ENCODE measurements at regions not wholly inside any gene's neighbourhood (a gene's known extent, or its start where the extent isn't known, plus 50 kb on each side); places are given as distances from the start of the nearest gene placed in this dataset.

- H3K4me2 ChIP-seq (ENCODE audit: low read length): no peak overlapping the region
- H3K36me3 ChIP-seq (ENCODE audit: insufficient read depth, low read length): no peaks in the 10 kb centered on the region
- no peaks in the 10 kb centered on the region for H3K9me2 ChIP-seq (ENCODE audit: low read depth, low read length)
- H3K4me1 ChIP-seq (ENCODE audit: insufficient read depth, low read length, severe bottlenecking): no peaks in the 10 kb centered on the region
- no peaks in the 10 kb centered on the region for H3F3A ChIP-seq (ENCODE audit: insufficient read depth, low read length)
- no peaks in the 10 kb centered on the region for H4K20me1 ChIP-seq (ENCODE audit: insufficient read depth, low read length)
- no peaks in the 10 kb centered on the region for H3K79me2 ChIP-seq (ENCODE audit: insufficient read depth, low read length)
- H2AFZ ChIP-seq (ENCODE audit: low read length): no peak overlapping the region
- TF ChIP-seq EZH2 (IDR thresholded peaks at IDR 0.05; ENCODE audit: borderline replicate concordance, low read length): no peak
- TF ChIP-seq, protein P1, sequence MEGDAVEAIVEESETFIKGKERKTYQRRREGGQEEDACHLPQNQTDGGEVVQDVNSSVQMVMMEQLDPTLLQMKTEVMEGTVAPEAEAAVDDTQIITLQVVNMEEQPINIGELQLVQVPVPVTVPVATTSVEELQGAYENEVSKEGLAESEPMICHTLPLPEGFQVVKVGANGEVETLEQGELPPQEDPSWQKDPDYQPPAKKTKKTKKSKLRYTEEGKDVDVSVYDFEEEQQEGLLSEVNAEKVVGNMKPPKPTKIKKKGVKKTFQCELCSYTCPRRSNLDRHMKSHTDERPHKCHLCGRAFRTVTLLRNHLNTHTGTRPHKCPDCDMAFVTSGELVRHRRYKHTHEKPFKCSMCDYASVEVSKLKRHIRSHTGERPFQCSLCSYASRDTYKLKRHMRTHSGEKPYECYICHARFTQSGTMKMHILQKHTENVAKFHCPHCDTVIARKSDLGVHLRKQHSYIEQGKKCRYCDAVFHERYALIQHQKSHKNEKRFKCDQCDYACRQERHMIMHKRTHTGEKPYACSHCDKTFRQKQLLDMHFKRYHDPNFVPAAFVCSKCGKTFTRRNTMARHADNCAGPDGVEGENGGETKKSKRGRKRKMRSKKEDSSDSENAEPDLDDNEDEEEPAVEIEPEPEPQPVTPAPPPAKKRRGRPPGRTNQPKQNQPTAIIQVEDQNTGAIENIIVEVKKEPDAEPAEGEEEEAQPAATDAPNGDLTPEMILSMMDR (IDR thresholded peaks at IDR 0.05; ENCODE audit: low read length): no peak
- H3K9me3 ChIP-seq (ENCODE audit: low read length): no peaks in the 10 kb centered on the region
- H3K9ac ChIP-seq (ENCODE audit: low read length): no peak overlapping the region
- no peak overlapping the region for H3K27ac ChIP-seq (ENCODE audit: low read depth, low read length, poor library complexity, severe bottlenecking)
- no peaks in the 10 kb centered on the region for H3K27me3 ChIP-seq (ENCODE audit: insufficient read depth, low read length)
- no peak overlapping the region for H3K4me3 ChIP-seq (ENCODE audit: low read depth, low read length, poor library complexity, severe bottlenecking)
These were observed 91.3 kb upstream of the TNFAIP3 start for GRCh38 chr6:137775720-137776119.

DNA sequence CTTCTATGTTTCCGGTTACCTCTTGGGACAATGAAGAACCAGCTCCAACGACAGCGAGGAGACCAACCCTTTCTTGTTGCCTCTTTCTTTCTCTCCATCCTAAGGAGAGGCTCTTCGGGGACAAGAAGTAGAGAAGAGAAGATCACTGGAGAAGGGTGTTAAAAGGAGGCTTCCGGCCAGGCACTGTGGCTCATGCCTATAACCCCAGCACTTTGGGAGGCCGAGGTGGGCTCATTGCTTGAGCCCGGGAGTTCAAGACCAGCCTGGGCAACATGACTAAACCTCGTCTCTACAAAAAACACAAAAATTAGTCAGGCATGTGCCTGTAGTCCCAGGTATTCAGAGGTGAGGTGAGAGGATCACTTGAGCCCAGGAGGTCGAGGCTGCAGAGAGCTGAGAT lies 90.8 kb upstream of the TNFAIP3 start:
- TF ChIP-seq, protein P1 (IDR thresholded peaks at IDR 0.05; ENCODE audit: low read length): no peak
- TF ChIP-seq EZH2 (IDR thresholded peaks at IDR 0.05; ENCODE audit: borderline replicate concordance, low read length): no peak
- Histone ChIP-seq H3K27ac (ENCODE audit: low read depth, low read length, poor library complexity, severe bottlenecking) (no peak overlapping the region), H3K9me3 (ENCODE audit: low read length) (no peaks in the 10 kb centered on the region), H3K9ac (ENCODE audit: low read length) (no peak overlapping the region), H3K4me2 (ENCODE audit: low read length) (no peak overlapping the region), H3K4me1 (ENCODE audit: insufficient read depth, low read length, severe bottlenecking) (no peaks in the 10 kb centered on the region), H2AFZ (ENCODE audit: low read length) (no peak overlapping the region), H3F3A (ENCODE audit: insufficient read depth, low read length) (no peaks in the 10 kb centered on the region), H3K27me3 (ENCODE audit: insufficient read depth, low read length) (no peaks in the 10 kb centered on the region), H3K36me3 (ENCODE audit: insufficient read depth, low read length) (no peaks in the 10 kb centered on the region), H3K4me3 (ENCODE audit: low read depth, low read length, poor library complexity, severe bottlenecking) (no peak overlapping the region), H3K79me2 (ENCODE audit: insufficient read depth, low read length) (no peaks in the 10 kb centered on the region), H4K20me1 (ENCODE audit: insufficient read depth, low read length) (no peaks in the 10 kb centered on the region), H3K9me2 (ENCODE audit: low read depth, low read length) (no peaks in the 10 kb centered on the region)

DNA sequence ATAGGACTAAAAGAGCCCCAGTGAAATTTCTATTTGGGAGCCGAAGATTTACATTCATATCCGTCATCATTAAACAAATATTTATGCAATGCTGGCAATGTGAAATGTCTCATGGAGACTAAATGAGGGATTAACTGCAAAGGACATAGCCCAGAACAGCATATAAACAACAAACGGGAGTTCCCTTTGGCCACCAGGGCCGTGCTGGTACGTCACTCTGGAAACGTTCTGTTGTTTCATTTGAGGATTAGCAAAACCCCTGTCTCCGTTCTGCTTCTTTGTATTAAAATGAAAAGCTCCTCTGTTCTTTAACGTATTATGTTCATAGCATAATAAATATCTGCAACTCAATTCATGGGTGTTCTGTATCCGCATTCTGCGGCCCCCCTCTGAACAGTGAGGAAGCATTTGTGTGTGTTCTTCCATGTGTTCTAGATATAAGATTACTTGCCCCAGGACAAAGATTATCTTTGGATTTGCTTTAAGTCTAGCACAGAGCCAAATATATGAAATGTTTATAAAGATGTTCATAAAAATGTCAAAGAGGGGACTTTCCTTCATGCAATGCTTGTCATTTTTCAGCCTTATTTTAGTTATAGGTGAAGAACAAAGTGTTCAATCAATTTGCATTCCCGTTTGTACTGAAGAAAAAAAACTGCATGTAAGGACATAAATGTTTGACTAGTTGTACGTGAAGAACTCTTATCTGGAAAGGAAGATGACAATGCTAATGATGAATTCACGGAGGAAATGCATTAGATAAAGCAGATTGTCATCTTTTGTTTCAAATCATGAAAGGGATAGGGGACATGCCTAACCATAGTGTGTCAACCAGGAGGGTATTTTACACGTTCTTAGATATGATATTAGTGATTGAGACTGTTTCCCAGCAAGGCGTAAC lies 90.0 kb upstream of the TNFAIP3 start:
- no peaks in the 10 kb centered on the region for H4K20me1 ChIP-seq (ENCODE audit: insufficient read depth, low read length)
- no peak overlapping the region for H2AFZ ChIP-seq (ENCODE audit: low read length)
- H3K36me3 ChIP-seq (ENCODE audit: insufficient read depth, low read length): no peaks in the 10 kb centered on the region
- no peaks in the 10 kb centered on the region for H3K27me3 ChIP-seq (ENCODE audit: insufficient read depth, low read length)
- H3K9me3 ChIP-seq (ENCODE audit: low read length): no peaks in the 10 kb centered on the region
- H3K4me2 ChIP-seq (ENCODE audit: low read length): no peak overlapping the region
- H3K27ac ChIP-seq (ENCODE audit: low read depth, low read length, poor library complexity, severe bottlenecking): no peak overlapping the region
- H3K4me3 ChIP-seq (ENCODE audit: low read depth, low read length, poor library complexity, severe bottlenecking): no peak overlapping the region
- H3K9ac ChIP-seq (ENCODE audit: low read length): no peak overlapping the region
- TF ChIP-seq, protein P1 (IDR thresholded peaks at IDR 0.05; ENCODE audit: low read length): no peak
- TF ChIP-seq EZH2 (IDR thresholded peaks at IDR 0.05; ENCODE audit: borderline replicate concordance, low read length): no peak
- no peaks in the 10 kb centered on the region for H3K79me2 ChIP-seq (ENCODE audit: insufficient read depth, low read length)
- H3K4me1 ChIP-seq (ENCODE audit: insufficient read depth, low read length, severe bottlenecking): no peaks in the 10 kb centered on the region
- H3F3A ChIP-seq (ENCODE audit: insufficient read depth, low read length): no peaks in the 10 kb centered on the region
- H3K9me2 ChIP-seq (ENCODE audit: low read depth, low read length): no peaks in the 10 kb centered on the region

All from OCI-LY1 (cell line).